Colonic mucosa (tissue), 4 donors: ENCODE measurements at regions not wholly inside any gene's neighbourhood (a gene's known extent, or its start where the extent isn't known, plus 50 kb on each side); places are given as distances from the start of the nearest gene placed in this dataset.

ENCODE experiments used
- DNase-seq: peaks from one replicate; pipeline ENCODE4 v3.0.0-alpha.2; 2020
- H3K27ac ChIP-seq: fragments of 200-600 bp; one replicate; pipeline ENCODE4 v1.8.0; 2021
- H3K27me3 ChIP-seq: fragments of 200-600 bp; one replicate; pipeline ENCODE4 v1.8.0; 2021
- H3K36me3 ChIP-seq: fragments of 200-600 bp; one replicate; pipeline ENCODE4 v1.8.0; 2021
- H3K4me1 ChIP-seq: fragments of 200-600 bp; one replicate; pipeline ENCODE4 v1.8.0; 2021; ENCODE audit warnings: mild to moderate bottlenecking
- H3K4me3 ChIP-seq: fragments of 200-600 bp; one replicate; pipeline ENCODE4 v1.8.0; 2021
- H3K9ac ChIP-seq, 2 donors: one replicate each; pipeline ENCODE4 v1.7.0; 2013; ENCODE audit warnings: control low read depth in 2 of 2, low read depth in 2 of 2, low read length in 2 of 2
- H3K9me3 ChIP-seq: fragments of 200-600 bp; one replicate; pipeline ENCODE4 v1.8.0; 2021
- intact Hi-C: fragments of 100-400 bp; cut with DNase I; formaldehyde crosslinking; loops from one replicate; pipeline ENCODE4 v1.14.1; 2022
- TF ChIP-seq, protein P1 (sequence below): fragments of 200-600 bp; IDR thresholded peaks from one replicate; pipeline ENCODE4 v1.8.0; 2022; ENCODE audit warnings: antibody characterized with exemption, mild to moderate bottlenecking
- donor health status: healthy.
- donor health status: DM: no; HTN: no; CAD: no.
- donor health status: DM: no; HTN: no; CAD: no.

DNA sequence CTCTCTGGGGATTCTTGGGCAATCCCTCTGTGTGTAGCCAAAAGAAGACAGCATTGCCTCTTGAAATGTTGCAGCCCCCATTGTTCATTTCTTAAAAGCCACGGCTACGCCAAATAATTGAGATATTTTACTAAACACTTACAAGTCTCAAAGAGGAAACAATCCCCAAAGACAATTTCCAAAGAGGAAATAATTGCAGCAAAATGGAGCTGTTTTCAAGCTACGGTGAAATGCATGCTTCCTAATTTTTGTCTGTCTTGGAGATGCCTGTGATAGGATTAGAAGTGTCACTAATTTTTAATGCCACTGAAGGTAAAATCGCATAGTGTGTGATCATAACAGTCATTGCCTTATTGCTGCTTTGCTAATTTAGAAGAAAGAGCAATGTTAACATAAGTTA, 72.9 kb upstream of the NAMPT start:
- Histone ChIP-seq H3K36me3 (no peaks in the 10 kb centered on the region), H3K4me1 (no peaks in the 10 kb centered on the region), H3K9ac (no peak overlapping the region), H3K27me3 (no peaks in the 10 kb centered on the region), H3K4me3 (no peak overlapping the region), H3K9me3 (no peaks in the 10 kb centered on the region), H3K27ac (peak overlapping the region; percentile 53)
- no peak for DNase-seq
- intact Hi-C loops = no loop called here
- TF ChIP-seq, protein P1, sequence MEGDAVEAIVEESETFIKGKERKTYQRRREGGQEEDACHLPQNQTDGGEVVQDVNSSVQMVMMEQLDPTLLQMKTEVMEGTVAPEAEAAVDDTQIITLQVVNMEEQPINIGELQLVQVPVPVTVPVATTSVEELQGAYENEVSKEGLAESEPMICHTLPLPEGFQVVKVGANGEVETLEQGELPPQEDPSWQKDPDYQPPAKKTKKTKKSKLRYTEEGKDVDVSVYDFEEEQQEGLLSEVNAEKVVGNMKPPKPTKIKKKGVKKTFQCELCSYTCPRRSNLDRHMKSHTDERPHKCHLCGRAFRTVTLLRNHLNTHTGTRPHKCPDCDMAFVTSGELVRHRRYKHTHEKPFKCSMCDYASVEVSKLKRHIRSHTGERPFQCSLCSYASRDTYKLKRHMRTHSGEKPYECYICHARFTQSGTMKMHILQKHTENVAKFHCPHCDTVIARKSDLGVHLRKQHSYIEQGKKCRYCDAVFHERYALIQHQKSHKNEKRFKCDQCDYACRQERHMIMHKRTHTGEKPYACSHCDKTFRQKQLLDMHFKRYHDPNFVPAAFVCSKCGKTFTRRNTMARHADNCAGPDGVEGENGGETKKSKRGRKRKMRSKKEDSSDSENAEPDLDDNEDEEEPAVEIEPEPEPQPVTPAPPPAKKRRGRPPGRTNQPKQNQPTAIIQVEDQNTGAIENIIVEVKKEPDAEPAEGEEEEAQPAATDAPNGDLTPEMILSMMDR = no peak

DNA sequence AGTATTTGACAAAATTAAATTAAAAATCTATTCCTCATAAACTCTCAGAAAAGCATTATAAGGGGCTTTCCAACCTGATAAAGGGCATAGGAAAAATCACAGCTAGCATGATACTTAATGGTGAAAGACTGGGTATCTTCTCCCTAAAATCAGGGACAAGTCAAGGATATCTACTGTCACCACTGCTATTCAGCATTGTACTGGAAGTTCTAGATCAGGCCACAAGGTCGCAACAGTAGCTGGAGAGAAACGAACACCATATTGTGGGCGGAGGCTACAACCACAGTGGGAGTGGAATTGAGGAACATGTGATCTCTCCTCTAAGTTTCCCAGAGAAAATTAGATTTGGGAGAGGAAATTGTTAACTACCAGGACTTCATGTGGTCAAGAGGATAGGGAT, 70.0 kb upstream of the NAMPT start:
- Histone ChIP-seq H3K27me3 (no peaks in the 10 kb centered on the region), H3K27ac (no peak overlapping the region), H3K4me1 (no peaks in the 10 kb centered on the region), H3K4me3 (no peak overlapping the region), H3K36me3 (no peaks in the 10 kb centered on the region), H3K9me3 (no peaks in the 10 kb centered on the region), H3K9ac (no peak overlapping the region)
- TF ChIP-seq, protein P1 = no peak
- intact Hi-C loops = no loop called here
- no peak for DNase-seq

DNA sequence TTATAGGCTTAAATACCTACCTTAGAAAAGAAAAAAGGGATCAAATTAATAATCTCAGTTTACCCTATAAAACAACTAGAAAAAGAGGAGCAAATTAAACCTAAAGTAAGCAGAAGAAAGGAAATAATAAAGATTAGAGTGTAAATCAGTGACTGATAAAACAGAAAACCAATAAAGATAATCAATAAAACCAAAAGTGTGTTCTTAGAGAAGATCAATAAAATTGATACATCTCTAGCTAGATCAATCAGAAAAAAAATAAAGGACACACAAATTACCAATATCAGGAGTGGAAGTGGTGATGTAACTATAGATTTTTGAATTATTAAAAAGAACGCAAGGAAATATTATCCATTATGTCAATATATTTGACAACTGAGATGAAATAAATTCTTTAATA, 69.2 kb upstream of the NAMPT start:
- intact Hi-C loops = no loop called here
- H3K27me3 ChIP-seq = no peaks in the 10 kb centered on the region
- H3K36me3 ChIP-seq = no peaks in the 10 kb centered on the region
- no peak for DNase-seq
- no peaks in the 10 kb centered on the region for H3K4me1 ChIP-seq
- H3K4me3 ChIP-seq = no peak overlapping the region
- no peak overlapping the region for H3K27ac ChIP-seq
- TF ChIP-seq, protein P1 = no peak
- H3K9ac ChIP-seq = no peak overlapping the region
- H3K9me3 ChIP-seq = no peaks in the 10 kb centered on the region

DNA sequence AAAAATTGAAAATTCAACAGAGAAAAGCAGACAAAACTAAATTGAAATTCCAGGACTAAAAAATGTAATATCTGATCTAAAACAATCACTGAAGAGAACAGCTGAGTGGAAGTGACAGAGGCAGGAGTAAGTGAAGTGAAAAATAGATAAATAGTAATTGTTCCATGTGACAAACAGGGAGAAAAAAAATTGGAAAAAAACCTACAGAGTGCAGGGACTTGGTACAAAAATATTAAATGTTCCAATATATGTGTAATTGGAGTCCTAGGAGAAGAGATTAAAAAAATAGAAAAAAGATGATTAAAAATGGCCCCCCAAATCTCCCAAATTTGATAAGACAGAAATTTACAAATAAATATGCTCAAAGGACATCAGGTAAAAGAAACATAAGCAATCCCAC, 63.4 kb upstream of the NAMPT start:
- H3K36me3 ChIP-seq = no peaks in the 10 kb centered on the region
- TF ChIP-seq, protein P1 = no peak
- DNase-seq = no peak
- no peaks in the 10 kb centered on the region for H3K4me1 ChIP-seq
- intact Hi-C loops = no loop called here
- H3K27ac ChIP-seq = no peak overlapping the region
- no peak overlapping the region for H3K4me3 ChIP-seq
- H3K9me3 ChIP-seq = no peaks in the 10 kb centered on the region
- no peaks in the 10 kb centered on the region for H3K27me3 ChIP-seq
- no peak overlapping the region for H3K9ac ChIP-seq

DNA sequence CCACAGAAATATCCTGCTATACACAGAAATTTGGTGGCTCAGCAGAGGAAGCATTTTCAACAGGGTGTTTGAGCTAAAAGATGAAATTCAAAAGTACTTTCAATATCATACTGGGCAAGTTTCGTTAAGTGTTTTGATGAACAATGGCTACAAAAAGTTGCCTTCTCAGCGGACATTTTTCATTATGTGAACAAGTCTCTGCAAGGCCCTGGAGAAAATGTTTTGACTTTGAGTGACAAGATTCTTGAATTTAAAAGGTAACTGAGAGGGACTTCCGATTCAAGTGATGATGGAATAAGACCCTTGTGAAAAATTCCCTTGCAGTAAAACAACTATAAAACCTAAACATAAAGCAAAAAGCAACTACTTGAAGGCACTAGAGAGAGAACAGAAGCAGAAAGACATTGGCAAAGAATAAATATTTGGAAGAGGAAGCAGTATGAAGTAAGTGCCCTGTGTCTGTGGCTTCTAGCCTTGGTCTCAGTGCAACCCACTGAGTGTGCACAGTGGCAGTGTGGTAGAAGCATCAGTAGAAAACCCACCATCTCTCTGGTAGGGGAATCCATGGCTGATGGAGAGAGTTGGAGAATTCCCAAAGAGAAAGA, 62.5 kb upstream of the NAMPT start:
- Histone ChIP-seq H3K27me3 (no peaks in the 10 kb centered on the region), H3K4me3 (no peak overlapping the region), H3K36me3 (no peaks in the 10 kb centered on the region), H3K9me3 (no peaks in the 10 kb centered on the region), H3K4me1 (no peaks in the 10 kb centered on the region), H3K9ac (no peak overlapping the region), H3K27ac (no peak overlapping the region)
- intact Hi-C loops = no loop called here
- TF ChIP-seq, protein P1 = no peak
- no peak for DNase-seq
